IMR-90 (cell line): ENCODE measurements at regions not wholly inside any gene's neighbourhood (a gene's known extent, or its start where the extent isn't known, plus 50 kb on each side); places are given as distances from the start of the nearest gene placed in this dataset.

ENCODE experiments used
- ATAC-seq: fragments of 200-7000 bp; cut with Tn5 transposase; 2 replicates; pipeline ENCODE4 v1.9.1; 2020; ENCODE audit warnings: low read depth, mild to moderate bottlenecking, moderate library complexity
- BruUV-seq: library from RNA; stranded (reverse); fragments of 400-500 nt; replicated peaks from 2 replicates; lab custom pipeline; 2021; lab: Mats Ljungman, UMichigan
- CTCF ChIA-PET: fragments of 300-600 bp; formaldehyde crosslinking; extraction: SDS; loops from one replicate; lab custom pipeline; 2021; ENCODE audit warnings: antibody characterized with exemption; lab: Yijun Ruan, JAX
- POLR2A ChIA-PET: fragments of 300-600 bp; sonication (Branson Sonifier 250); formaldehyde crosslinking; loops from one replicate; lab custom pipeline; 2022; ENCODE audit warnings: antibody characterized with exemption; ENCODE audit not compliant: unreplicated experiment; lab: Charles Lee
- DNase-seq: peaks from one replicate; pipeline ENCODE4 v3.0.0; 2013
- H2AFZ ChIP-seq: replicated peaks from 2 replicates; pipeline ENCODE3; 2013; ENCODE audit warnings: low read length, mild to moderate bottlenecking; ENCODE audit not compliant: poor library complexity
- H2AK5ac ChIP-seq: 2 replicates; pipeline ENCODE4 v1.6.1; 2013; ENCODE audit warnings: low read depth, low read length, inconsistent platforms
- H2AK9ac ChIP-seq: replicated peaks from 2 replicates; pipeline ENCODE3; 2013; ENCODE audit warnings: mild to moderate bottlenecking, low read depth, low read length, moderate library complexity; ENCODE audit not compliant: poor library complexity
- H2BK120ac ChIP-seq: 2 replicates; pipeline ENCODE4 v1.6.1; 2013; ENCODE audit warnings: low read depth, low read length, inconsistent platforms
- H2BK15ac ChIP-seq: 3 replicates; pipeline ENCODE4 v1.6.1; 2013; ENCODE audit warnings: low read depth, low read length, inconsistent platforms
- H2BK20ac ChIP-seq: 2 replicates; pipeline ENCODE4 v1.6.1; 2013; ENCODE audit warnings: low read depth, mild to moderate bottlenecking, inconsistent platforms, low read length, moderate library complexity
- H2BK5ac ChIP-seq: 2 replicates; pipeline ENCODE4 v1.6.1; 2013; ENCODE audit warnings: mild to moderate bottlenecking, low read depth, low read length, inconsistent platforms; ENCODE audit not compliant: poor library complexity, severe bottlenecking
- H3K14ac ChIP-seq: replicated peaks from 2 replicates; pipeline ENCODE4 v1.6.1; 2013; ENCODE audit warnings: low read depth, low read length, inconsistent platforms
- H3K18ac ChIP-seq: 2 replicates; pipeline ENCODE4 v1.6.1; 2013; ENCODE audit warnings: low read depth, low read length, control low read depth
- H3K23ac ChIP-seq: 2 replicates; pipeline ENCODE4 v1.6.1; 2013; ENCODE audit warnings: low read depth, low read length, inconsistent platforms
- H3K27ac ChIP-seq: 2 replicates; pipeline ENCODE4 v1.5.1; 2013; ENCODE audit warnings: mild to moderate bottlenecking, control low read depth, low read length; ENCODE audit not compliant: insufficient read depth
- H3K27me3 ChIP-seq: 2 replicates; pipeline ENCODE4 v1.6.1; 2013; ENCODE audit warnings: low read length; ENCODE audit not compliant: control insufficient read depth, insufficient read depth
- H3K36me3 ChIP-seq: 2 replicates; pipeline ENCODE4 v1.6.1; 2013; ENCODE audit warnings: low read length, mixed read lengths; ENCODE audit not compliant: control insufficient read depth, insufficient read depth
- H3K4ac ChIP-seq: 2 replicates; pipeline ENCODE4 v1.6.1; 2013; ENCODE audit warnings: low read depth, low read length, inconsistent platforms
- H3K4me1 ChIP-seq: 2 replicates; pipeline ENCODE4 v1.6.1; 2013; ENCODE audit warnings: low read length, mixed read lengths; ENCODE audit not compliant: control insufficient read depth, insufficient read depth
- H3K4me2 ChIP-seq: 2 replicates; pipeline ENCODE4 v1.6.1; 2013; ENCODE audit warnings: low read depth, mild to moderate bottlenecking, control low read depth, low read length, moderate library complexity
- H3K4me3 ChIP-seq: 2 replicates; pipeline ENCODE4 v1.5.1; 2013; ENCODE audit warnings: low read depth, mild to moderate bottlenecking, control low read depth, low read length, moderate library complexity; ENCODE audit not compliant: insufficient read depth
- H3K56ac ChIP-seq: 2 replicates; pipeline ENCODE4 v1.6.1; 2013; ENCODE audit warnings: low read length, inconsistent platforms; ENCODE audit not compliant: insufficient read depth; ENCODE audit errors: extremely low read depth
- H3K79me1 ChIP-seq, 2 experiments: 2 replicates each; pipeline ENCODE4 v1.6.1; 2013; ENCODE audit warnings: low read length in 2 of 2, inconsistent platforms in 1 of 2, low read depth in 1 of 2
- H3K9ac ChIP-seq: 2 replicates; pipeline ENCODE4 v1.6.1; 2013; ENCODE audit warnings: low read depth, low read length, control low read depth
- H3K9me1 ChIP-seq: 2 replicates; pipeline ENCODE4 v1.6.1; 2013; ENCODE audit warnings: low read length, inconsistent platforms; ENCODE audit not compliant: insufficient read depth
- H3K9me3 ChIP-seq: 2 replicates; pipeline ENCODE4 v1.6.1; 2013; ENCODE audit warnings: low read length; ENCODE audit not compliant: control insufficient read depth, insufficient read depth
- H4K20me1 ChIP-seq: 2 replicates; pipeline ENCODE4 v1.6.1; 2013; ENCODE audit warnings: low read length, inconsistent platforms; ENCODE audit not compliant: insufficient read depth
- H4K5ac ChIP-seq: 2 replicates; pipeline ENCODE4 v1.6.1; 2013; ENCODE audit warnings: mild to moderate bottlenecking, low read depth, low read length, control low read depth
- H4K8ac ChIP-seq, 2 experiments: 2 replicates each; pipeline ENCODE4 v1.6.1; 2013; ENCODE audit warnings: low read depth in 2 of 2, low read length in 2 of 2, control low read depth in 1 of 2, inconsistent platforms in 1 of 2
- H4K91ac ChIP-seq: 2 replicates; pipeline ENCODE4 v1.6.1; 2013; ENCODE audit warnings: low read depth, low read length, inconsistent platforms; ENCODE audit not compliant: insufficient read depth
- BHLHE40 ChIP-seq: fragments of 150-350 bp; IDR thresholded peaks from 2 replicates; pipeline ENCODE4 v1.6.1; 2016; ENCODE audit warnings: mild to moderate bottlenecking, low read depth, low read length
- CEBPB ChIP-seq: IDR thresholded peaks from 2 replicates; pipeline ENCODE4 v1.6.1; 2012; ENCODE audit warnings: low read depth, low read length, improper control_type of control experiment
- MAZ ChIP-seq: IDR thresholded peaks from 2 replicates; pipeline ENCODE4 v1.6.1; 2012; ENCODE audit warnings: low read depth, mild to moderate bottlenecking, low read length, improper control_type of control experiment, moderate library complexity, borderline replicate concordance
- MXI1 ChIP-seq: IDR thresholded peaks from 2 replicates; pipeline ENCODE4 v1.6.1; 2012; ENCODE audit warnings: low read depth, mild to moderate bottlenecking, low read length, moderate library complexity, borderline replicate concordance
- POLR2A ChIP-seq: IDR thresholded peaks from 2 replicates; pipeline ENCODE4 v1.6.1; 2012; ENCODE audit warnings: mild to moderate bottlenecking, low read depth, low read length
- RCOR1 ChIP-seq: IDR thresholded peaks from 2 replicates; pipeline ENCODE4 v1.6.1; 2012; ENCODE audit warnings: mild to moderate bottlenecking, low read length, improper control_type of control experiment; ENCODE audit not compliant: insufficient replicate concordance
- RFX5 ChIP-seq: IDR thresholded peaks from 2 replicates; pipeline ENCODE4 v1.8.0; 2012; ENCODE audit warnings: low read depth, mild to moderate bottlenecking, low read length, moderate library complexity
- SMC3 ChIP-seq: fragments of 150-350 bp; IDR thresholded peaks from 2 replicates; pipeline ENCODE4 v1.6.1; 2016; ENCODE audit warnings: low read depth, mild to moderate bottlenecking, antibody characterized with exemption, low read length, moderate library complexity
- USF2 ChIP-seq: fragments of 150-350 bp; IDR thresholded peaks from 2 replicates; pipeline ENCODE4 v1.6.1; 2017; ENCODE audit warnings: mild to moderate bottlenecking, antibody characterized with exemption, low read length, low read depth
- WGBS, 2 experiments: methylation state at CpG; one replicate each; pipeline versions ENCODE4 v1.1.5 to v1.1.7; 2013; ENCODE audit warnings: missing lambda C conversion rate in 2 of 2; ENCODE audit not compliant: insufficient read length in 1 of 2; ENCODE audit errors: extremely low coverage in 2 of 2; 5-methylcytosine and 5-hydroxymethylcytosine counted together
- dilution Hi-C: fragments of 300-500 bp; cut with HindIII; formaldehyde crosslinking; loops from one replicate; pipeline ENCODE4 v1.14.3; 2018; ENCODE audit warnings: low sequenced_read_pairs; ENCODE audit not compliant: unreplicated experiment
- in situ Hi-C: fragments of 300-500 bp; cut with MboI; formaldehyde crosslinking; loops from 3 replicates; pipeline ENCODE4 v1.14.3; 2019; ENCODE audit warnings: low sequenced_read_pairs, inconsistent platforms, mixed read lengths
- intact Hi-C: fragments of 100-400 bp; cut with micrococcal nuclease; formaldehyde crosslinking; loops from 2 replicates; pipeline ENCODE4 v1.10.0; 2022
- TF ChIP-seq, protein P1 (sequence below): fragments of 150-350 bp; IDR thresholded peaks from 2 replicates; pipeline ENCODE4 v1.6.1; 2016; ENCODE audit warnings: low read depth, mild to moderate bottlenecking, low read length, moderate library complexity, borderline replicate concordance
- TF ChIP-seq, protein P2 (sequence below): conservative IDR thresholded peaks from 2 replicates; pipeline ENCODE4 v1.5.1; 2012; ENCODE audit warnings: mild to moderate bottlenecking, low read depth, low read length, improper control_type of control experiment

DNA sequence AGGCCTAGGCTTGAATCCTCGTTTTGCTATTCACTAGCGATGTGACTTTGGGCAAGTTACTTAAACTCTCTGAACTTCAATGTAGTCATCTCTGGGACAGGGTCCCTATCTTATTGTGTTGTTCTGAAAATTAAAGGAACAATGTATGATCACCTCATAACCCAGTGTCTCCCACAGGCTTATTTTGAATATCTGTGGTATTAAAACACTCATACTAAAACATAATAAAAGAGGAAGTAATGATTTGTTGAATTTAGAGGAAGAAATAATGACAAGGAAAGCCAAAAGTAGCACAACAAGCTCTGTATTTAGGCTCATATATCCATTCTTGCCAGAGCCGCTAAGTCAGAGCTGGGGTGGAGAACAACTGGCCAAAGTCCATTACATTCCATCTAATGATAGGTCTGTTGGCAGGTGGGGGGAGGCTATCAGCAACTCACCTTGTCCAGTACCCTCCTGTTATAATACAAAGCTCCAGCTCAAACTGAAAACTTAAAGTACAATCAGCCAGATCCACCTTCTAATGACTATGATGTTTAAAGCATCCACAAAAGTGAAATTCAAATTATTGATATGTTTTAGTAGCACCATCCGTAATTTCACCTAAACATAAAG lies 64.5 kb upstream of the LSM6 start:
- H3K9ac ChIP-seq, result no peak overlapping the region
- in situ Hi-C loops, result no loop called here
- no peak overlapping the region for H3K4me2 ChIP-seq
- DNase-seq (no peak), ATAC-seq (no peak)
- WGBS, 2 experiments, result no CpG with 5 or more reads among the region's 4 CpGs
- H2BK20ac ChIP-seq, result no peak overlapping the region
- H3K4me1 ChIP-seq, result no peaks in the 10 kb centered on the region
- H2AK9ac ChIP-seq, result no peak overlapping the region
- no peak overlapping the region for H3K56ac ChIP-seq
- no peak overlapping the region for H2AK5ac ChIP-seq
- no peaks in the 10 kb centered on the region for H4K20me1 ChIP-seq
- no peak overlapping the region for H2BK120ac ChIP-seq
- POLR2A ChIA-PET, result no interaction called here
- H3K36me3 ChIP-seq, result no peaks in the 10 kb centered on the region
- H2AFZ ChIP-seq, result no peak overlapping the region
- H3K9me1 ChIP-seq, result no peaks in the 10 kb centered on the region
- intact Hi-C loops, result no loop called here
- H4K8ac ChIP-seq, result no peak overlapping the region
- H3K14ac ChIP-seq, result no peak overlapping the region
- TF ChIP-seq SMC3 (no peak), CEBPB (no peak), POLR2A (no peak), MXI1 (no peak), MAZ (no peak), RCOR1 (no peak), BHLHE40 (no peak), USF2 (no peak), RFX5 (no peak)
- TF ChIP-seq, protein P1, sequence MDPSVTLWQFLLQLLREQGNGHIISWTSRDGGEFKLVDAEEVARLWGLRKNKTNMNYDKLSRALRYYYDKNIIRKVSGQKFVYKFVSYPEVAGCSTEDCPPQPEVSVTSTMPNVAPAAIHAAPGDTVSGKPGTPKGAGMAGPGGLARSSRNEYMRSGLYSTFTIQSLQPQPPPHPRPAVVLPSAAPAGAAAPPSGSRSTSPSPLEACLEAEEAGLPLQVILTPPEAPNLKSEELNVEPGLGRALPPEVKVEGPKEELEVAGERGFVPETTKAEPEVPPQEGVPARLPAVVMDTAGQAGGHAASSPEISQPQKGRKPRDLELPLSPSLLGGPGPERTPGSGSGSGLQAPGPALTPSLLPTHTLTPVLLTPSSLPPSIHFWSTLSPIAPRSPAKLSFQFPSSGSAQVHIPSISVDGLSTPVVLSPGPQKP, result no peak
- TF ChIP-seq, protein P2, sequence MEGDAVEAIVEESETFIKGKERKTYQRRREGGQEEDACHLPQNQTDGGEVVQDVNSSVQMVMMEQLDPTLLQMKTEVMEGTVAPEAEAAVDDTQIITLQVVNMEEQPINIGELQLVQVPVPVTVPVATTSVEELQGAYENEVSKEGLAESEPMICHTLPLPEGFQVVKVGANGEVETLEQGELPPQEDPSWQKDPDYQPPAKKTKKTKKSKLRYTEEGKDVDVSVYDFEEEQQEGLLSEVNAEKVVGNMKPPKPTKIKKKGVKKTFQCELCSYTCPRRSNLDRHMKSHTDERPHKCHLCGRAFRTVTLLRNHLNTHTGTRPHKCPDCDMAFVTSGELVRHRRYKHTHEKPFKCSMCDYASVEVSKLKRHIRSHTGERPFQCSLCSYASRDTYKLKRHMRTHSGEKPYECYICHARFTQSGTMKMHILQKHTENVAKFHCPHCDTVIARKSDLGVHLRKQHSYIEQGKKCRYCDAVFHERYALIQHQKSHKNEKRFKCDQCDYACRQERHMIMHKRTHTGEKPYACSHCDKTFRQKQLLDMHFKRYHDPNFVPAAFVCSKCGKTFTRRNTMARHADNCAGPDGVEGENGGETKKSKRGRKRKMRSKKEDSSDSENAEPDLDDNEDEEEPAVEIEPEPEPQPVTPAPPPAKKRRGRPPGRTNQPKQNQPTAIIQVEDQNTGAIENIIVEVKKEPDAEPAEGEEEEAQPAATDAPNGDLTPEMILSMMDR, result no peak
- no peak overlapping the region for H4K91ac ChIP-seq
- BruUV-seq, result no TSS peak
- no peak overlapping the region for H3K27ac ChIP-seq
- CTCF ChIA-PET, result no interaction called here
- no peak overlapping the region for H4K5ac ChIP-seq
- peaks cover 5% of the 10 kb centered on the region for H3K27me3 ChIP-seq
- H3K18ac ChIP-seq, result no peak overlapping the region
- dilution Hi-C loops, result no loop called here
- H3K79me1 ChIP-seq, result no peaks in the 10 kb centered on the region
- no peak overlapping the region for H2BK15ac ChIP-seq
- H2BK5ac ChIP-seq, result no peak overlapping the region
- no peak overlapping the region for H3K23ac ChIP-seq
- H3K9me3 ChIP-seq, result no peaks in the 10 kb centered on the region
- H3K4me3 ChIP-seq, result no peak overlapping the region
- no peak overlapping the region for H3K4ac ChIP-seq
